PC-3 (cell line): ENCODE measurements at regions not wholly inside any gene's neighbourhood (a gene's known extent, or its start where the extent isn't known, plus 50 kb on each side); places are given as distances from the start of the nearest gene placed in this dataset.

ENCODE experiments used
- ATAC-seq: fragments of 200-7000 bp; cut with Tn5 transposase; 2 replicates; pipeline ENCODE4 v1.9.1; 2020; ENCODE audit warnings: mild to moderate bottlenecking, moderate library complexity
- BruUV-seq: library from RNA; stranded (reverse); fragments of 400-500 nt; replicated peaks from 2 replicates; lab custom pipeline; 2021; lab: Mats Ljungman, UMichigan
- CTCF ChIA-PET: fragments of 300-600 bp; sonication (Branson Sonifier 250); formaldehyde crosslinking; loops from one replicate; lab custom pipeline; 2022; ENCODE audit warnings: antibody characterized with exemption; lab: Charles Lee
- POLR2A ChIA-PET: fragments of 300-600 bp; sonication (Branson Sonifier 250); formaldehyde crosslinking; loops from one replicate; lab custom pipeline; 2022; ENCODE audit warnings: antibody characterized with exemption; ENCODE audit not compliant: unreplicated experiment; lab: Charles Lee
- DNase-seq: peaks from one replicate; pipeline ENCODE4 v3.0.0-alpha.2; 2015
- H2AFZ ChIP-seq: fragments of 300-600 bp; sonication (generic); 2 replicates; pipeline ENCODE4 v1.6.0; 2016; ENCODE audit warnings: antibody characterized with exemption, low read length
- H3F3A ChIP-seq: fragments of 300-600 bp; sonication (generic); one replicate; pipeline ENCODE4 v1.6.0; 2017; ENCODE audit warnings: antibody characterized with exemption, low read length, control low read depth, mild to moderate bottlenecking; ENCODE audit not compliant: unreplicated experiment
- H3K27ac ChIP-seq: fragments of 300-600 bp; sonication (generic); 2 replicates; pipeline ENCODE4 v1.5.1; 2016; ENCODE audit warnings: mild to moderate bottlenecking, low read length
- H3K27me3 ChIP-seq: fragments of 300-600 bp; sonication (generic); 2 replicates; pipeline ENCODE4 v1.6.1; 2016; ENCODE audit warnings: low read length, mixed read lengths
- H3K36me3 ChIP-seq: fragments of 300-600 bp; sonication (generic); 2 replicates; pipeline ENCODE4 v1.6.1; 2016; ENCODE audit warnings: low read depth, mixed run types, low read length, mixed read lengths
- H3K4me1 ChIP-seq: fragments of 300-600 bp; sonication (generic); 2 replicates; pipeline ENCODE4 v1.5.1; 2016; ENCODE audit warnings: low read length; ENCODE audit not compliant: insufficient read depth
- H3K4me2 ChIP-seq: fragments of 300-600 bp; sonication (generic); 2 replicates; pipeline ENCODE4 v1.6.0; 2016; ENCODE audit warnings: low read length
- H3K4me3 ChIP-seq: fragments of 300-600 bp; sonication (generic); 2 replicates; pipeline ENCODE4 v1.5.1; 2016; ENCODE audit warnings: mild to moderate bottlenecking, low read length, mixed read lengths
- H3K79me2 ChIP-seq: fragments of 300-600 bp; sonication (generic); 2 replicates; pipeline ENCODE4 v1.6.1; 2017; ENCODE audit warnings: low read length, mixed read lengths
- H3K9ac ChIP-seq: fragments of 300-600 bp; sonication (generic); 2 replicates; pipeline ENCODE4 v1.6.0; 2016; ENCODE audit warnings: mild to moderate bottlenecking, low read length
- H3K9me2 ChIP-seq: fragments of 300-600 bp; sonication (generic); replicated peaks from 2 replicates; pipeline ENCODE4 v1.6.1; 2016; ENCODE audit warnings: mixed run types, low read length, mixed read lengths
- H3K9me3 ChIP-seq: fragments of 300-600 bp; sonication (generic); 2 replicates; pipeline ENCODE4 v1.6.1; 2016; ENCODE audit warnings: low read length, mixed read lengths
- H4K20me1 ChIP-seq: fragments of 300-600 bp; sonication (generic); 2 replicates; pipeline ENCODE4 v1.6.1; 2016; ENCODE audit warnings: low read length, mixed read lengths
- EZH2 ChIP-seq: fragments of 300-600 bp; sonication (generic); IDR thresholded peaks from one replicate; pipeline ENCODE4 v1.6.1; 2017; ENCODE audit warnings: antibody characterized with exemption, mild to moderate bottlenecking, low read length; ENCODE audit not compliant: unreplicated experiment
- EZH2phosphoT487 ChIP-seq: fragments of 300-600 bp; sonication (generic); IDR thresholded peaks from 2 replicates; pipeline ENCODE4 v1.6.1; 2018; ENCODE audit warnings: mild to moderate bottlenecking, antibody characterized with exemption, low read length, borderline replicate concordance
- intact Hi-C: fragments of 100-400 bp; cut with micrococcal nuclease; formaldehyde crosslinking; loops from 2 replicates; pipeline ENCODE4 v1.9.0; 2023
- TF ChIP-seq, protein P1 (sequence below): fragments of 300-600 bp; sonication (generic); conservative IDR thresholded peaks from 2 replicates; pipeline ENCODE4 v1.5.1; 2017; ENCODE audit warnings: antibody characterized with exemption, low read depth, mild to moderate bottlenecking, low read length

- Histone ChIP-seq H3K36me3 (no peaks in the 10 kb centered on the region), H4K20me1 (no peaks in the 10 kb centered on the region), H3K9ac (no peak overlapping the region), H3K9me2 (no peaks in the 10 kb centered on the region), H2AFZ (no peak overlapping the region), H3K9me3 (no peaks in the 10 kb centered on the region), H3F3A (no peaks in the 10 kb centered on the region), H3K27ac (no peak overlapping the region), H3K4me1 (no peaks in the 10 kb centered on the region), H3K4me3 (no peak overlapping the region), H3K27me3 (no peaks in the 10 kb centered on the region), H3K4me2 (no peak overlapping the region), H3K79me2 (no peaks in the 10 kb centered on the region)
- no peak for TF ChIP-seq EZH2phosphoT487
- no peak for TF ChIP-seq EZH2
- TF ChIP-seq, protein P1, sequence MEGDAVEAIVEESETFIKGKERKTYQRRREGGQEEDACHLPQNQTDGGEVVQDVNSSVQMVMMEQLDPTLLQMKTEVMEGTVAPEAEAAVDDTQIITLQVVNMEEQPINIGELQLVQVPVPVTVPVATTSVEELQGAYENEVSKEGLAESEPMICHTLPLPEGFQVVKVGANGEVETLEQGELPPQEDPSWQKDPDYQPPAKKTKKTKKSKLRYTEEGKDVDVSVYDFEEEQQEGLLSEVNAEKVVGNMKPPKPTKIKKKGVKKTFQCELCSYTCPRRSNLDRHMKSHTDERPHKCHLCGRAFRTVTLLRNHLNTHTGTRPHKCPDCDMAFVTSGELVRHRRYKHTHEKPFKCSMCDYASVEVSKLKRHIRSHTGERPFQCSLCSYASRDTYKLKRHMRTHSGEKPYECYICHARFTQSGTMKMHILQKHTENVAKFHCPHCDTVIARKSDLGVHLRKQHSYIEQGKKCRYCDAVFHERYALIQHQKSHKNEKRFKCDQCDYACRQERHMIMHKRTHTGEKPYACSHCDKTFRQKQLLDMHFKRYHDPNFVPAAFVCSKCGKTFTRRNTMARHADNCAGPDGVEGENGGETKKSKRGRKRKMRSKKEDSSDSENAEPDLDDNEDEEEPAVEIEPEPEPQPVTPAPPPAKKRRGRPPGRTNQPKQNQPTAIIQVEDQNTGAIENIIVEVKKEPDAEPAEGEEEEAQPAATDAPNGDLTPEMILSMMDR, result no peak
- ChIA-PET CTCF (no interaction called here), POLR2A (no interaction called here)
- no peak for DNase-seq
- ATAC-seq, result no peak
- intact Hi-C loops, result no loop called here
- no TSS peak for BruUV-seq
Measured at GRCh38 chr1:106571109-106571508, 485.4 kb upstream of the PRMT6 start.

DNA sequence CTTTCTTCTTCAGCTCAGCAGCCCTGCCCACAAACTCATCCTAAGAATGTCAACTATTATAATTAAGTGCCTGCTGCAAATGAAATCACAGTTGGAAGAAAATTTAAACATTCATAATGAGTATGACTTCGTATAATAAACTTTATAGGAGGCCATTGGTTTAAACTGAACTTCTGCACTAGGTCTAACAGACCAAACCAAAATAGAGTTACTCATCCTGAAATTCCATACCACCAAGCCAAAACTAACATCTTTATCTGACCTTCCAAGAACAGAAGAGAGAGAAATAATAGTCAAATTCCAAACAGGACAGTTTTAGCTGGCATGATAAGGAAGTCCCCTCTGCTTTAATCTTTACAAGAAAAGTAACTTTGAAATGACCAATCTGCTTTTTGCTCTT, 472.4 kb upstream of the PRMT6 start:
- no peaks in the 10 kb centered on the region for H3K27me3 ChIP-seq
- no peak for DNase-seq
- POLR2A ChIA-PET, result no interaction called here
- no peak overlapping the region for H2AFZ ChIP-seq
- ATAC-seq, result no peak
- no peaks in the 10 kb centered on the region for H3K79me2 ChIP-seq
- no peaks in the 10 kb centered on the region for H3K4me1 ChIP-seq
- no peaks in the 10 kb centered on the region for H4K20me1 ChIP-seq
- H3K4me2 ChIP-seq, result no peak overlapping the region
- no peak overlapping the region for H3K9ac ChIP-seq
- no peaks in the 10 kb centered on the region for H3K36me3 ChIP-seq
- H3K9me2 ChIP-seq, result no peaks in the 10 kb centered on the region
- H3F3A ChIP-seq, result no peaks in the 10 kb centered on the region
- no TSS peak for BruUV-seq
- H3K9me3 ChIP-seq, result no peaks in the 10 kb centered on the region
- no peak overlapping the region for H3K4me3 ChIP-seq
- CTCF ChIA-PET, result no interaction called here
- TF ChIP-seq EZH2phosphoT487 (no peak), EZH2 (no peak)
- TF ChIP-seq, protein P1, result no peak
- H3K27ac ChIP-seq, result no peak overlapping the region
- intact Hi-C loops, result no loop called here

- no peaks in the 10 kb centered on the region for H3K4me1 ChIP-seq
- CTCF ChIA-PET, result no interaction called here
- BruUV-seq, result no TSS peak
- H4K20me1 ChIP-seq, result no peaks in the 10 kb centered on the region
- no peak overlapping the region for H3K27ac ChIP-seq
- no peak overlapping the region for H2AFZ ChIP-seq
- no peak overlapping the region for H3K4me3 ChIP-seq
- DNase-seq (no peak), ATAC-seq (no peak)
- POLR2A ChIA-PET, result no interaction called here
- no peaks in the 10 kb centered on the region for H3K9me3 ChIP-seq
- H3K79me2 ChIP-seq, result no peaks in the 10 kb centered on the region
- H3K9me2 ChIP-seq, result no peaks in the 10 kb centered on the region
- H3K27me3 ChIP-seq, result no peaks in the 10 kb centered on the region
- no peak for TF ChIP-seq EZH2phosphoT487
- TF ChIP-seq, protein P1, result no peak
- no peak for TF ChIP-seq EZH2
- no peak overlapping the region for H3K9ac ChIP-seq
- no peak overlapping the region for H3K4me2 ChIP-seq
- H3F3A ChIP-seq, result no peaks in the 10 kb centered on the region
- no peaks in the 10 kb centered on the region for H3K36me3 ChIP-seq
- intact Hi-C loops, result no loop called here
Measured at GRCh38 chr1:106584676-106585075, 471.8 kb upstream of the PRMT6 start.
